M059J (cell line): ENCODE measurements at regions not wholly inside any gene's neighbourhood (a gene's known extent, or its start where the extent isn't known, plus 50 kb on each side); places are given as distances from the start of the nearest gene placed in this dataset.

ENCODE experiments used
- DNase-seq: peaks from one replicate; pipeline ENCODE4 v3.0.0-alpha.2; 2012; ENCODE audit warnings: low read depth

GRCh38 chrX:39848900-39849299, 248.9 kb downstream of the BCOR start:
- peak; percentile 80 for DNase-seq

DNA sequence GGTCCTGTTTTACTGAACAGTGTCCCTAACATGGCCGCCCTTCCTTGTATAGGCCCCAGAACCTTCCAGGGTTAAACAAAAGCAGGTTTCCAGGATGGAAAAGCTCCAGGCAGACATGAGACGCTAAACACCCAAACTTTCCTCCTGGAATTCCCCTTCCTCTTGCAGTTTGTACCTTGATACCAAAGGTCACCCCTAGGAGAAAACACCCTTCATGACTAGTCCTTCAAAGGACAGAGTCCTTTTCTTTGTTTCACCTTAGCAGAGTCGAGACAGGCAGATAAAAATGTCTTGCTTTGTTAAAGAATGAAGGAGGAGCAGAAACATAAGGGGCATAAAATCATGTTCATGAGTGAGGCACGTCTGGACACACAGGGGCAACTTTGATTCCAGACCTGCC, 247.5 kb downstream of the BCOR start:
- DNase-seq = no peak

DNA sequence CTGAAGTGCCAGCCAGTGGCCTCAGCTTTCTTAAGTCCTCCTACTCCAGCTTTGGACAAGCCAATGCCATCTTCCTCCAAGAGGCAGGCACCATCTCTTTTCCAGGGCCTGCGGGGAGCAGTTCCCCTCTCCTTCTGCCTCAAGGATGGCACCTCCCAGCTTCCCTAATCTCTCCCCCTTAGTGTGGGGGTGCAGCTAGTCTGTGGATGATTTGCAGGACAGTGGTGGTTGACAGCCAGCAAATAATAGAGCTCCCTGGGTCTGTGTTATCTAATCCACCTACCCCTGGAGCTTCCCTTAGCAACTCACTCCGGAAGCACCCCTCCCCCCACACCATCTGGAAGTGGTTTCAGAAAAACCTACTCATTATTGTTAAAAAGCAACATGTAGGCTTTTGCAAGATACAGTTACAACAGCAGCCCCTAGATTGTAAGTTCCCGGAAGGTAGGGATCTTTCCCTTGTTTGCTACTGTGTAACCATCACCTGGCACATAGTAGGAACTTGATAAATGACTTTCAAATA, 247.1 kb downstream of the BCOR start:
- DNase-seq = peak; percentile 54

GRCh38 chrX:39851745-39852455, 245.9 kb downstream of the BCOR start:
- no peak for DNase-seq

- DNase-seq = no peak
Measured at GRCh38 chrX:39852491-39852890, 245.3 kb downstream of the BCOR start.

DNA sequence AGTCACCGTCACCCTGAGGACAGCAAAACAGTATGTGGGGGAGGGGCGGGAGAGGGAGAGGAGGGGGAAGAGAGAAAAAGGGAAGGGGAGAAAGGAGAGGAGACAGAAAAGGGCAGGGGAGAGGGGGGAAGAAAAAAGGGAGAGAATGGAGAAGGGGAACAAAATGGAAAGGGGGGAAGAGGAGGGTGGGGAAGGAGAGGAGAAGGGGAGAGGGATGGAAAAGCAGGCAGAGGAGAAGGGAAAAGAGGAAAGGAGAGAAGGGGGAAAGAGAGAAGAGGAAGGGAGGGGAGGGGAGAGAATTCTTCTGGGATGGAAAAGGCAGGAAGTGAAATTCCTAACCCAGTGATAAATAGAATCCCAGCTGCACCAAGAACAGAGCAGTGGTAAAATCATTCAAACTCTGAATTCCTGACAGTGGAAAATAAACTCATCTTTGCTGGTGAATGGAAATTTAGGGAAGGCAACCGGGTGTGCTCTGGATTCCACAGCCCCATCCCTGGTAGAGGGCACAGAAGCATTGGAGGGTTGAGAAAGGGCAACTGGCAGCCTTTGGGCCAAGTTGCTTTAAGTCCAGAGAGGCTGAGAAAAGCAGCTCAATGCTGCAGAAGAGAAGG, 244.2 kb downstream of the BCOR start:
- DNase-seq = no peak

- no peak for DNase-seq
Measured at GRCh38 chrX:39854772-39855747, 242.7 kb downstream of the BCOR start.

- DNase-seq = peak; percentile 66
Measured at GRCh38 chrX:39855748-39856129, 242.0 kb downstream of the BCOR start.

GRCh38 chrX:39856472-39857121, 241.2 kb downstream of the BCOR start:
- DNase-seq = no peak

- DNase-seq = peak; percentile 87
Measured at GRCh38 chrX:39857780-39858179, 240.0 kb downstream of the BCOR start.

DNA sequence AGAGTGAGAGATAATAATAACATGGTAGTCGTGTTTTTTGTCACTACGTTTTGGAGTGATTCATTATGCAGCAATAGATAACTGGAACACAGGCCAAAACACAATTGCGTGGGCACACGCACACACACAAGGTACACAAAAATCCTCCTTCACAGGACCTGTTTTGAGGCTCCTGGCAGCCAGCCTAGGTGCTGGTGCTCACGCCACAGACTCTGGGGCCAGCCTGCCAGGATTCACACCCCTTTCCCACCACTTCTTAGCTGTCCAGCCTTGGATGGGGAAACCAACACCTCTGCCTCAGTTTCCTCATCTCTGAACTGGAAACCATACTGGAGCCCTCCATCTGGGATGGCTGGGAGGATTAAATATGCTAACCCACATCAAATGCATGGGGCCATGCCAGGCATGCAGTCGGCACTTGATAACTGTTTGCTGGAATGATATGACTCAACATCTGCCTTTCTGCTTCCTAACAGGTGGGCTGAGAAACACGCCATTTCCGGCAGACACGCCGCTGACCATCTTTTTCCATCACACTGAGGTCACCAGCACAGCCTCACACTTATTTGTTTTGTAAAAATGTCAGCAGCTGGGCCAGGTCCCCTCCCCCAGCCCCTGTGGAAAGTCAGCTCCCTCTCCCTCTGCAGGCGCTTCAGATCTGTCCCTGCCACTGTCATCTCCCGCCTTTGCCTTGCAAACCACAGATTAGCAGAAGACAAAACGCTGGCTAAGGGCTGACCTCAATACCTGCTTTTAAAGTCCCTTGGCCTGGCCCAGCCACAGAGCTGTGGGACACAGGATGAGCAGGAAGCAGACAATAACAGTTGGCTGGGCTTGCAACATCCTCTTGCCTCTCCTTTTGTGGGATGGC, 237.5 kb downstream of the BCOR start:
- peak; percentile 94 for DNase-seq

- DNase-seq = no peak
Measured at GRCh38 chrX:39862963-39863362, 234.8 kb downstream of the BCOR start.

GRCh38 chrX:39866229-39866628, 231.5 kb downstream of the BCOR start:
- no peak for DNase-seq

DNA sequence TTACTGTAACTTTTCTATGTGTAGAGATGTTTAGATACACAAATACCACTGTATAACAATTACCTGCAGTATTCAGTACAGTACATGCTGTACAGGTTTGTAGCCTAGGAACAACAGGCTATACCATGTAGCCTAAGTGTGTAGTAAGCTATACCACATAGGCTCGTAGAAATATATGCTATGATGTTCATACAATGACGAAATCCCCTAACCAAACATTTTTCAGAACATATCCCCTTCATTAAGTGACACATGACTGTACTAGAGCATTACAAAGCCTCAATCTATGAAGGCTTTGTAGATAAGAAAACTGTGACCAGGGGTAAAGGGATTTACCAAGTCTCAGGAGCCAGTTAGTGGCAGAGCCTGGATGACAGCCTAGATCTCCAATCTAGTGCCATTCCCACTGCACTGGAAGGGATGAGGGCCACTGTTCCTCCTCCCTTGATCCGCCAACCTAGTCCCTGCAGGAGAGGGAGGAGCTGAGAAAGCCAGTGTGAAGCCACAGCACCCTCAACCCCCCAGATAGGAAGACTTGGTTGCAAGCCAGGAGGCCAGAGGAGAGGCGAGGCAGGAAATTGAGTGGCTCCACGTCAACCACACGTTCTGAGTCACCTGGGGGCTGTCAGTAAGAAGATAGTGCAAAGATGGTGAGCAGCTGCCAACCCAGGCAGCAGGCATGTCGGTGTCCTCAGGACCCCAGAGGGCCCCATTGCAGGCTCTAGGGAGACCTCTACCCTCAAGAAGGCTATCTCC, 227.7 kb downstream of the BCOR start:
- DNase-seq = peak; percentile 96

DNA sequence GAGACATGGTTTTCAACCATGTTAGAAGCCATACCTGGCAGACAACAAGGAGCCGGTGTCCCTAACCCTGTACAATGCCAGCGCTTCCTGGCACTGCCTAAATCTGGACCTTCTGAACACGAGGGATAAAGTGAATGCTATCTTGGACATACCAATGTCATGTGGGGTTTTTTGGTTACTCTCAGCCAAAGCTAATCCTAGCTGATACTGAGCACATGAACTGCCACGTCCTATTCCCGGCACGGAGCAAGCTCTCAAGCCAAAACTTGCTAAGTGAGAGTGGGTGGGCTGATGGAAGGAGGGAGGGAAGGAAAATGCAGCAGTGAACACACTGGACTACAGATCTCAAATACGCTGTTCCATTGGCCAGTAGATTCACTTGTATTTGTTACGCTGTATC, 226.1 kb downstream of the BCOR start:
- DNase-seq = no peak

GRCh38 chrX:39873117-39873516, 224.6 kb downstream of the BCOR start:
- peak; percentile 47 for DNase-seq

DNA sequence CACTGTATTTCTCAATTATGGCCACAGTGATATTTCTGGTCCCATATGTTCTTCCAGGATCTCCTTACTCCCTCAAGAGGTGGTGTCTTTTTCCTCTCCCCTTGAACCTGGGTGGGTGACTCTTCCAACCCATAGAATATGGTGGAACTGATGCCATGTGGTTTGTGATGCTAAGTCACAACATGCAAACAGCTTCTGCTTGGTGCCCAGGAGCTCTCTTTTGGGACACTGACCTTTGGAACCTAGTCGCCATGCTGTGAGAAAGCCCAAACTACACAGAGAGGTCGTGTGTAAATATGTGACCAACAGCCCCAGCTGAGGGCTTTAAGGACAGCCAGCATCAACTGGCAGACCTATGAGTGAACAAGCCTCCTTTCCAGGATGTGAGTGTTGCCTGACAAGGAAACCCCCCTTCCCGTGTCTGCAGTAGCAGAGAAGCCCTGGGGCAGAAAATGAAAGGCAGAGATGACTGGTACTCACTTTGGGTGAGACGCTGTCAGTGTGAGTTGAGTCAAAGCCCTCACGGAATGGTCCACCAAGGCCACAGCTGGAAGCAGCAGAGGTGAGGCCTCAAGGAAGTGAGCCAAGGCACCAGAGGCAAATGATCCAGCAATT, 223.4 kb downstream of the BCOR start:
- peak; percentile 89 for DNase-seq

DNA sequence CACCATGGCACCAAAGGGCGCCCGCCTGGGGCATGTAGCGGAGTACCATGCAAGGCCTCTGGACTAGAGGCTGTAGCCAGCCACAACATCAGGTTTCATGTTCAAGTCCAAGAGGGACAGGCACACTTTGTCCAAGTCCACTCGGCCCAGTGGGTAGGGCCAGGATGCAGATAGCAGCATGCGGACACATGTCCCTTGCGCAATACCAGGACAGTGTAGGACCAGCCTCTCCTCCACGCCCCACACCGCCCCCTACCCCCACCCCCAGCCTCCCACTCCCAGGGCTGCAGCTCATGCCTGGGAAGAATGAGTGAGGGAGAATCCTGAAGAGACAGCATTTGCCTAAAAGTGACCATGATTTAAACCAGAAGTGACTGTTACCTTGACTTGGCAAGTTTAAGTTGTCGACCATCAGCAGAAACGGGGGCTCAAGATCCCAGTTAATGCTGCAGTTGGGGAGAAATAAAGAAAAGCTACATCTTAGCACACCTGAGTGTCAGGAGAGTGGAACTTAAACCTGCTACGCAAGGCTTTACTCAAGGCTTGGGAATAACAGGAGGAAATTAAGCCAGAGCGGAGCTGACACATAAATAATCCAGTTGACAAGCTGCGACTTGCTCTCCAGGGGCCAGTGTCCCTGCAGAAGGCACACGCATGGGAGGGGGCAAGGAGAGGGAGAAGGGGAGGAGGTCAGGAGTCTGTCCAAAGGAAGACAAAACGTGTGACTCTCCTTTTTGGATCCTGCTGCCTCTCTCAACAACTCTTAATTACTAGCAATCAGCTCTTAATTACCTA, 221.7 kb downstream of the BCOR start:
- no peak for DNase-seq

- no peak for DNase-seq
Measured at GRCh38 chrX:39877905-39878304, 219.9 kb downstream of the BCOR start.
